ENCODE measurements at regions not wholly inside any gene's neighbourhood (a gene's known extent, or its start where the extent isn't known, plus 50 kb on each side); places are given as distances from the start of the nearest gene placed in this dataset.

DNA sequence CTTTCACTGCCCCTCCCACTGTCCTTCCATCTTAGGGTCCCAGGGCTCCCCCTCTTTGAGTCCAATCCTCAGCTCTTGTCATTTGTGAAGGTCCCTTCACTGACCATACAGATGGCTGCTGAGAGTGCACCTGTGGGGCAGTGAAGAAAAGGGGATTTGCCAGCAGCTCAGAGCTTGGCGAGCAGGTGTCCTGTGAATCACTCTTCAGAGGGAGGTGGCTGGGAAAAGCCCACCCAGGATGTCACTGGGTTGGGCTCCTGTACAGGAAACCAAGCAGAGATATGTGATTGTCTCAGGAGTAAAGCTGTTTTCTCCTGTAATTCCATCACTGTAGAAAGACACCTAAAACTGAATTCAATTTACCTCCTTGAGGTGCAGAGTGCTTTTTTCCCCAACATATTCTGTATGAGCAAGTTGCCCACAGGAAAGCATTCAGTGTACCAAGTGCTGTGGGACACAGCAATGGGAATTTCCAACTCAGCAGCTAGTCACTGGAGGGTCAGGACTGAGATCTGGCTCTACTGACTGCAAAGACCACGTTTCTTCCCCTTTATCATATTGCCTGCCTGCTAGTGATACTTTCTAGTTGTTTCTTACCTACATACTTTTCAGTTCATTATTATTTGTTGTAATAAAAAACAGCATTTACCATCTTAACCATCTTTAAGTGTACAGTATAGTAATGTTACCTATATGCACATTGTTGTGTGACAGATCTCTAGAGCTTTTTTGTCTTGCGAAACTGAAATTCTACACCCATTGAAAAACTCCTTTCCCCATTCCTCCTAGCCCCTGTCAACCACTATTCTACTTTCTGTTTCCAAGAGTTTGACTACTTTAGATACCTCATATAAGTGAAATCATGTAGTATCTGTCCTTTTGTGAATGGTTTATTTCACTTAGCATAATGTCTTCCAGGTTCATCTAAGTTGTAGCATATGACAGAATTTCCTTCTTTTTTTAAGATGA is 239.1 kb downstream of the TSN start:
- H3K36me3 Mint-ChIP-seq (ENCODE audit: insufficient read depth, unreplicated experiment), result peaks cover 6% of the 10 kb centered on the region
- peak; percentile 28 for DNase-seq (ENCODE audit: unreplicated experiment)
- H3K4me3 Mint-ChIP-seq (ENCODE audit: unreplicated experiment), result no peak overlapping the region
- intact Hi-C loops (cut with micrococcal nuclease), result loop anchor here (5.0 kb wide), 1 partner anchor 1618 kb away; no protein-coding TSS in a partner anchor
- no peak overlapping the region for H3K27ac Mint-ChIP-seq (ENCODE audit: low read depth, unreplicated experiment)
- ChIA-PET POLR2A (interaction anchor here (0.5 to 0.7 kb wide), 2 partner anchors 78 to 261 kb away, joined by 3 read pairs; no protein-coding TSS in a partner anchor), CTCF (no interaction called here)
- H3K4me1 Mint-ChIP-seq (ENCODE audit: insufficient read depth, unreplicated experiment), result peaks cover 15% of the 10 kb centered on the region
- no peaks in the 10 kb centered on the region for H3K9me3 Mint-ChIP-seq (ENCODE audit: unreplicated experiment)
- no peaks in the 10 kb centered on the region for H3K27me3 Mint-ChIP-seq (ENCODE audit: insufficient read depth, unreplicated experiment)
- TF ChIP-seq, protein P1, sequence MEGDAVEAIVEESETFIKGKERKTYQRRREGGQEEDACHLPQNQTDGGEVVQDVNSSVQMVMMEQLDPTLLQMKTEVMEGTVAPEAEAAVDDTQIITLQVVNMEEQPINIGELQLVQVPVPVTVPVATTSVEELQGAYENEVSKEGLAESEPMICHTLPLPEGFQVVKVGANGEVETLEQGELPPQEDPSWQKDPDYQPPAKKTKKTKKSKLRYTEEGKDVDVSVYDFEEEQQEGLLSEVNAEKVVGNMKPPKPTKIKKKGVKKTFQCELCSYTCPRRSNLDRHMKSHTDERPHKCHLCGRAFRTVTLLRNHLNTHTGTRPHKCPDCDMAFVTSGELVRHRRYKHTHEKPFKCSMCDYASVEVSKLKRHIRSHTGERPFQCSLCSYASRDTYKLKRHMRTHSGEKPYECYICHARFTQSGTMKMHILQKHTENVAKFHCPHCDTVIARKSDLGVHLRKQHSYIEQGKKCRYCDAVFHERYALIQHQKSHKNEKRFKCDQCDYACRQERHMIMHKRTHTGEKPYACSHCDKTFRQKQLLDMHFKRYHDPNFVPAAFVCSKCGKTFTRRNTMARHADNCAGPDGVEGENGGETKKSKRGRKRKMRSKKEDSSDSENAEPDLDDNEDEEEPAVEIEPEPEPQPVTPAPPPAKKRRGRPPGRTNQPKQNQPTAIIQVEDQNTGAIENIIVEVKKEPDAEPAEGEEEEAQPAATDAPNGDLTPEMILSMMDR (IDR thresholded peaks at IDR 0.05; ENCODE audit: unreplicated experiment), result no peak
- BruUV-seq (replicated peaks), result no TSS peak

DNA sequence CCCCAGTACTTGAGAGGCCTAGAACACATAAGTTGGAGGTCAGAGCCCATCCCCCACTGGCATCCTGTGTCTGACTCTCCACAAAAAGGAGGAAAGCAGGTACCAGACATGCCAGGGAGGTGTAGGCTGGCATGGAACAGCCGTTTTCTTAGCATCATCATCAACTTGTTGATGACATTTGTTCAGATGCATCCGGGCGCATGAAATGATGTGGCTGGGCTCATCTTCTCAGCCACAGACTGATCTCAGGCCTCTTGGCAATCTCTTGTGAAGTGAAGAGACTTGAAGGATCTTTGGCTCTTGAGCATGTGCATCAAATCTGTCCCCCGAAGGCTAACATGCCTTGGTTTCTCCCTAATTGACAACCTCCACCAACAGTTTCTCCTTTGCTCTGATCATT is 243.3 kb downstream of the TSN start:
- CTCF ChIA-PET, result interaction anchor here (0.6 kb wide), 1 partner anchor 137 kb away, joined by 3 read pairs; no protein-coding TSS in a partner anchor
- Mint-ChIP-seq H3K4me3 (ENCODE audit: unreplicated experiment) (no peak overlapping the region), H3K9me3 (ENCODE audit: unreplicated experiment) (no peaks in the 10 kb centered on the region), H3K36me3 (ENCODE audit: insufficient read depth, unreplicated experiment) (peaks cover 8% of the 10 kb centered on the region), H3K27ac (ENCODE audit: low read depth, unreplicated experiment) (no peak overlapping the region), H3K27me3 (ENCODE audit: insufficient read depth, unreplicated experiment) (no peaks in the 10 kb centered on the region), H3K4me1 (ENCODE audit: insufficient read depth, unreplicated experiment) (peaks cover 20% of the 10 kb centered on the region)
- TF ChIP-seq, protein P1 (IDR thresholded peaks at IDR 0.05; ENCODE audit: unreplicated experiment), result no peak
- no TSS peak for BruUV-seq (replicated peaks)
- POLR2A ChIA-PET, result no interaction called here
- intact Hi-C loops (cut with micrococcal nuclease), result no loop called here
- no peak for DNase-seq (ENCODE audit: unreplicated experiment)

DNA sequence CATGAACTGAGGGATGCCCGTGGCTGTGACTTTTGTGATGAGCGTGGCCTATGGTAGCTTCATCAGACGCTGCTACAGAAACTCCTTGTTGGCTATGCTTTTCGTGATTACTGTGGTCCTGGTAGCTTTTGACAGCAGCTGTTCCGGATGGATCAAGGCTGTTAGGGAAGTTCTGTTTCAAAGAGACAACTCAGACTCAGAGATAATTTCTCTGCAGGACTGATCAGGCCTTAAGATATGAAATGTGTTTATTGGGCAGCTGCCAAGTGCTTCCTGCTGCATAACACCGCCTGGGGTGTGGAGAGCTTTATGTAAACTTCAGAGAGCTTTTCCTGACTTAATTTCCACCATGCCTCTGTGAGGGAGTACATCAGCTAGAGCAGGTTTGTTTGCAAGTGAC is 243.8 kb downstream of the TSN start:
- peak; percentile 36 for DNase-seq (ENCODE audit: unreplicated experiment)
- CTCF ChIA-PET, result interaction anchor here (0.6 kb wide), 1 partner anchor 136 kb away, joined by 3 read pairs; no protein-coding TSS in a partner anchor
- no TSS peak for BruUV-seq (replicated peaks)
- POLR2A ChIA-PET, result no interaction called here
- H3K4me3 Mint-ChIP-seq (ENCODE audit: unreplicated experiment), result no peak overlapping the region
- H3K27me3 Mint-ChIP-seq (ENCODE audit: insufficient read depth, unreplicated experiment), result no peaks in the 10 kb centered on the region
- H3K4me1 Mint-ChIP-seq (ENCODE audit: insufficient read depth, unreplicated experiment), result peaks cover 20% of the 10 kb centered on the region
- peak overlapping the region; percentile 57 for H3K27ac Mint-ChIP-seq (ENCODE audit: low read depth, unreplicated experiment)
- no peaks in the 10 kb centered on the region for H3K9me3 Mint-ChIP-seq (ENCODE audit: unreplicated experiment)
- TF ChIP-seq, protein P1 (IDR thresholded peaks at IDR 0.05; ENCODE audit: unreplicated experiment), result no peak
- H3K36me3 Mint-ChIP-seq (ENCODE audit: insufficient read depth, unreplicated experiment), result peaks cover 8% of the 10 kb centered on the region
- intact Hi-C loops (cut with micrococcal nuclease), result no loop called here

DNA sequence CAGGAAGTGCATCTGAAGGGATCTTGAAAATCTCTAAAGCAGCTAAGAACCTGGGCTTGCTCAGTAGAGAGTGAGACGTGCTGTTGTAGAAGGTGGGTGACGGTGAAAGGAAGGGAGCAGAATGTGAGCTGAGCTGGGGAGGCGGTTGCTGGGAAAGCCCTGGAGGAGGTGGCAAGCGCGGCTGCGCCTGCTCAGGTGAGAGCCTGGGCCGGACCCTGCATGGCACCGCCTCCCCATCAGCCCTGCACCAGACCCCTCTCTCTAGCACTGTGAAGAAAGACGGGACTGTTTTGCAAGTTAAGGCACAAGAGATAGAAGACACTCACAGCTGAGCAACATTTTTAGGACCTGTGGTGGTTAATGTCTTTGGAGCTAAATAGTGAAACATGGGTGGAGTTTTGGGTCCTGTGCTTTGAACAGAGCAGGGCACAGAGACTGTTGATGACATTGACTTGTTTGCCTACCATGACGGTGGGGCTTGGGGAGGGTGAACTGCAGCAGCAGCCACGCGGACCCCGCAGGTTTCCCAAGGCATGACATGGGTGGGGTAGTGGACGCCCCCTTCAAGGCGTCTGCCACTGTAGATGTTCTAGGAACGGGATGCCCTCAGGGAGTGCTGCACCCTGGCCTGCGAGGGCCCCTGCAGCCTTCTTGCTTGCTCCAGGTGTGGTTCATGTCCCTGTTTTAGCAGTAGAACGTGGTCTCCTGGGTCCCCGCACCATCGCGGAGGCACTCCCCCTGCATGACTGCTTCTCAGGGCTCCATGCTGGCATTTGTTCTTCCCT is 245.3 kb downstream of the TSN start:
- H3K36me3 Mint-ChIP-seq (ENCODE audit: insufficient read depth, unreplicated experiment), result peaks cover 8% of the 10 kb centered on the region
- H3K9me3 Mint-ChIP-seq (ENCODE audit: unreplicated experiment), result no peaks in the 10 kb centered on the region
- no peak overlapping the region for H3K27ac Mint-ChIP-seq (ENCODE audit: low read depth, unreplicated experiment)
- ChIA-PET POLR2A (no interaction called here), CTCF (interaction anchor here (0.6 kb wide), 1 partner anchor 25 kb away, joined by 4 read pairs; no protein-coding TSS in a partner anchor)
- H3K4me3 Mint-ChIP-seq (ENCODE audit: unreplicated experiment), result no peak overlapping the region
- intact Hi-C loops (cut with micrococcal nuclease), result no loop called here
- H3K4me1 Mint-ChIP-seq (ENCODE audit: insufficient read depth, unreplicated experiment), result peaks cover 14% of the 10 kb centered on the region
- no peak for DNase-seq (ENCODE audit: unreplicated experiment)
- TF ChIP-seq, protein P1 (IDR thresholded peaks at IDR 0.05; ENCODE audit: unreplicated experiment), result no peak
- BruUV-seq (replicated peaks), result no TSS peak
- H3K27me3 Mint-ChIP-seq (ENCODE audit: insufficient read depth, unreplicated experiment), result no peaks in the 10 kb centered on the region
